GM18511 (cell line): ENCODE measurements at regions not wholly inside any gene's neighbourhood (a gene's known extent, or its start where the extent isn't known, plus 50 kb on each side); places are given as distances from the start of the nearest gene placed in this dataset.

Source experiments
- ATAC-seq: cut with Tn5 transposase; IDR thresholded peaks from one replicate; pipeline ENCODE4 v1.9.1; 2021; ENCODE audit warnings: mild to moderate bottlenecking, moderate library complexity; ENCODE audit not compliant: unreplicated experiment

GRCh38 chr4:159497936-159498335 lies 395.1 kb downstream of the RAPGEF2 start:
- no peak for ATAC-seq

- no peak for ATAC-seq
Measured at GRCh38 chr4:159498446-159499115, 395.7 kb downstream of the RAPGEF2 start.

GRCh38 chr4:159500861-159501260 lies 398.0 kb downstream of the RAPGEF2 start:
- ATAC-seq, result no peak

- no peak for ATAC-seq
Measured at GRCh38 chr4:159503236-159504008, 400.5 kb downstream of the RAPGEF2 start.

GRCh38 chr4:159504684-159505083 lies 401.8 kb downstream of the RAPGEF2 start:
- no peak for ATAC-seq

GRCh38 chr4:159505266-159505975 lies 402.5 kb downstream of the RAPGEF2 start:
- ATAC-seq, result no peak

- ATAC-seq, result no peak
Measured at GRCh38 chr4:159506801-159507517, 404.1 kb downstream of the RAPGEF2 start.

GRCh38 chr4:159508917-159509500 lies 406.1 kb downstream of the RAPGEF2 start:
- no peak for ATAC-seq

GRCh38 chr4:159512348-159512747 lies 409.5 kb downstream of the RAPGEF2 start:
- ATAC-seq, result no peak

GRCh38 chr4:159515314-159516025 lies 412.6 kb downstream of the RAPGEF2 start:
- ATAC-seq, result no peak

GRCh38 chr4:159516556-159517140 lies 413.8 kb downstream of the RAPGEF2 start:
- no peak for ATAC-seq

- no peak for ATAC-seq
Measured at GRCh38 chr4:159520074-159520473, 417.2 kb downstream of the RAPGEF2 start.

- no peak for ATAC-seq
Measured at GRCh38 chr4:159526172-159526571, 423.3 kb downstream of the RAPGEF2 start.

- no peak for ATAC-seq
Measured at GRCh38 chr4:159534655-159535054, 431.8 kb downstream of the RAPGEF2 start.

- no peak for ATAC-seq
Measured at GRCh38 chr4:159538556-159538955, 435.7 kb downstream of the RAPGEF2 start.

- ATAC-seq, result no peak
Measured at GRCh38 chr4:159540038-159540437, 437.2 kb downstream of the RAPGEF2 start.

GRCh38 chr4:159540501-159540900 lies 437.6 kb downstream of the RAPGEF2 start:
- no peak for ATAC-seq

GRCh38 chr4:159541143-159541542 lies 438.3 kb downstream of the RAPGEF2 start:
- no peak for ATAC-seq

- no peak for ATAC-seq
Measured at GRCh38 chr4:159542296-159542695, 439.4 kb downstream of the RAPGEF2 start.

GRCh38 chr4:159543831-159544230 lies 441.0 kb downstream of the RAPGEF2 start:
- no peak for ATAC-seq
